Suprapubic skin (tissue), 4 donors: ENCODE measurements at regions not wholly inside any gene's neighbourhood (a gene's known extent, or its start where the extent isn't known, plus 50 kb on each side); places are given as distances from the start of the nearest gene placed in this dataset.

Experiments used
- DNase-seq, 2 donors: peaks; one replicate each; pipeline ENCODE4 v3.0.0-alpha.2; 2019; ENCODE audit warnings: low spot score in 2 of 2
- H3K27ac ChIP-seq: fragments of 200-600 bp; sonication (generic); one replicate; pipeline ENCODE4 v1.5.1; 2019
- H3K27me3 ChIP-seq: fragments of 200-600 bp; sonication (generic); one replicate; pipeline ENCODE4 v1.5.1; 2019
- H3K36me3 ChIP-seq: fragments of 200-600 bp; sonication (generic); one replicate; pipeline ENCODE4 v1.5.1; 2019
- H3K4me1 ChIP-seq: fragments of 200-600 bp; sonication (generic); one replicate; pipeline ENCODE4 v1.5.1; 2019
- H3K4me3 ChIP-seq: fragments of 200-600 bp; sonication (generic); one replicate; pipeline ENCODE4 v1.5.1; 2019; ENCODE audit warnings: mild to moderate bottlenecking
- H3K9me3 ChIP-seq: fragments of 200-600 bp; sonication (generic); one replicate; pipeline ENCODE4 v1.5.1; 2019
- CTCF ChIP-seq, 2 donors: fragments of 200-600 bp in 1 of 2; fragments of 450-650 bp in 1 of 2; sonication (generic) in 1 of 2; IDR thresholded peaks; one replicate each; pipeline ENCODE4 v1.5.1; 2016 to 2019; ENCODE audit warnings: antibody characterized with exemption in 2 of 2, mild to moderate bottlenecking in 1 of 2, moderate library complexity in 1 of 2
- EP300 ChIP-seq: sonication (generic); formaldehyde crosslinking; IDR thresholded peaks from one replicate; pipeline ENCODE4 v1.6.1; 2017; ENCODE audit warnings: antibody characterized with exemption
- POLR2A ChIP-seq, 2 donors: fragments of 450-650 bp; IDR thresholded peaks; one replicate each; pipeline ENCODE4 v1.6.1; 2017; ENCODE audit warnings: antibody characterized with exemption in 2 of 2, mild to moderate bottlenecking in 2 of 2, moderate library complexity in 2 of 2
- POLR2AphosphoS5 ChIP-seq, 3 donors: sonication (generic); formaldehyde crosslinking; IDR thresholded peaks; one replicate each; pipeline ENCODE4 v1.6.1; 2017; ENCODE audit warnings: antibody characterized with exemption in 3 of 3
- WGBS: methylation state at CpG from one replicate; pipeline ENCODE4 v1.1.5; 2018; 5-methylcytosine and 5-hydroxymethylcytosine counted together

- no peaks in the 10 kb centered on the region for H3K4me1 ChIP-seq
- no peak for DNase-seq
- TF ChIP-seq EP300 (no peak), CTCF (IDR thresholded peaks at IDR 0.05) (no peak), POLR2A (IDR thresholded peaks at IDR 0.05) (no peak), POLR2AphosphoS5 (IDR thresholded peaks at IDR 0.05) (no peak)
- no peaks in the 10 kb centered on the region for H3K9me3 ChIP-seq
- H3K27ac ChIP-seq: no peak overlapping the region
- no peaks in the 10 kb centered on the region for H3K36me3 ChIP-seq
- 76% methylated on average over 2 of the region's 2 CpGs for WGBS
- no peak overlapping the region for H3K4me3 ChIP-seq
- no peaks in the 10 kb centered on the region for H3K27me3 ChIP-seq
Observed at GRCh38 chr10:57823398-57823797, 444.3 kb downstream of the IPMK start.

- no peak overlapping the region for H3K27ac ChIP-seq
- no peaks in the 10 kb centered on the region for H3K9me3 ChIP-seq
- no peaks in the 10 kb centered on the region for H3K27me3 ChIP-seq
Observed at GRCh38 chr10:57822965-57823364, 444.7 kb downstream of the IPMK start.

GRCh38 chr10:57818522-57818921 is 449.2 kb downstream of the IPMK start:
- Histone ChIP-seq H3K27me3 (no peaks in the 10 kb centered on the region), H3K9me3 (no peaks in the 10 kb centered on the region), H3K27ac (no peak overlapping the region), H3K4me3 (no peak overlapping the region), H3K4me1 (no peaks in the 10 kb centered on the region), H3K36me3 (no peaks in the 10 kb centered on the region)
- no peak for TF ChIP-seq POLR2AphosphoS5 (IDR thresholded peaks at IDR 0.05)
- no peak for TF ChIP-seq CTCF (IDR thresholded peaks at IDR 0.05)
- TF ChIP-seq EP300: no peak
- no peak for TF ChIP-seq POLR2A (IDR thresholded peaks at IDR 0.05)
- no peak for DNase-seq
- WGBS: 67% methylated on average over 1 of the region's 1 CpG

More at GRCh38 chr10:57822965-57823364, 444.7 kb downstream of the IPMK start:
- Histone ChIP-seq H3K4me3 (no peak overlapping the region), H3K36me3 (no peaks in the 10 kb centered on the region), H3K4me1 (no peaks in the 10 kb centered on the region)
- DNase-seq: no peak
- TF ChIP-seq CTCF (IDR thresholded peaks at IDR 0.05) (no peak), EP300 (no peak), POLR2AphosphoS5 (IDR thresholded peaks at IDR 0.05) (no peak), POLR2A (IDR thresholded peaks at IDR 0.05) (no peak)

GRCh38 chr10:57817741-57818140 is 450.0 kb downstream of the IPMK start:
- 68% methylated on average over 2 of the region's 2 CpGs for WGBS
- H3K36me3 ChIP-seq: no peaks in the 10 kb centered on the region
- no peaks in the 10 kb centered on the region for H3K9me3 ChIP-seq
- DNase-seq: no peak
- no peak overlapping the region for H3K27ac ChIP-seq
- no peaks in the 10 kb centered on the region for H3K27me3 ChIP-seq
- H3K4me1 ChIP-seq: no peaks in the 10 kb centered on the region
- no peak for TF ChIP-seq EP300
- TF ChIP-seq CTCF (IDR thresholded peaks at IDR 0.05): no peak
- TF ChIP-seq POLR2A (IDR thresholded peaks at IDR 0.05): no peak
- TF ChIP-seq POLR2AphosphoS5 (IDR thresholded peaks at IDR 0.05): no peak
- no peak overlapping the region for H3K4me3 ChIP-seq

- WGBS: 60% methylated on average over 4 of the region's 4 CpGs
- no peak for TF ChIP-seq CTCF (IDR thresholded peaks at IDR 0.05)
- no peak for TF ChIP-seq POLR2A (IDR thresholded peaks at IDR 0.05)
- H3K27me3 ChIP-seq: no peaks in the 10 kb centered on the region
Observed at GRCh38 chr10:57815949-57816348, 451.7 kb downstream of the IPMK start.

More at GRCh38 chr10:57815949-57816348, 451.7 kb downstream of the IPMK start:
- H3K9me3 ChIP-seq: no peaks in the 10 kb centered on the region
- no peak overlapping the region for H3K4me3 ChIP-seq
- H3K27ac ChIP-seq: no peak overlapping the region
- H3K4me1 ChIP-seq: no peaks in the 10 kb centered on the region
- no peak for DNase-seq
- H3K36me3 ChIP-seq: no peaks in the 10 kb centered on the region
